Left lobe of liver (tissue), 2 donors: ENCODE measurements at regions not wholly inside any gene's neighbourhood (a gene's known extent, or its start where the extent isn't known, plus 50 kb on each side); places are given as distances from the start of the nearest gene placed in this dataset.
"Not testable (repeated sequence)": the region's sequence is repeated elsewhere in the genome, so short reads cannot be mapped to it uniquely, and the experiment has no call there.

ENCODE experiments used
- ATAC-seq: fragments of 200-7000 bp; cut with Tn5 transposase; one replicate; pipeline ENCODE4 v1.9.1; 2020; ENCODE audit warnings: mild to moderate bottlenecking, moderate library complexity
- DNase-seq: peaks from one replicate; pipeline ENCODE4 v3.0.0-alpha.2; 2020; ENCODE audit warnings: low spot score
- donor health status: DM: no; HTN: no; CAD: no; lungs with moderate emphysema.
- donor health status: DM: no; HTN: yes; CAD: no.

DNA sequence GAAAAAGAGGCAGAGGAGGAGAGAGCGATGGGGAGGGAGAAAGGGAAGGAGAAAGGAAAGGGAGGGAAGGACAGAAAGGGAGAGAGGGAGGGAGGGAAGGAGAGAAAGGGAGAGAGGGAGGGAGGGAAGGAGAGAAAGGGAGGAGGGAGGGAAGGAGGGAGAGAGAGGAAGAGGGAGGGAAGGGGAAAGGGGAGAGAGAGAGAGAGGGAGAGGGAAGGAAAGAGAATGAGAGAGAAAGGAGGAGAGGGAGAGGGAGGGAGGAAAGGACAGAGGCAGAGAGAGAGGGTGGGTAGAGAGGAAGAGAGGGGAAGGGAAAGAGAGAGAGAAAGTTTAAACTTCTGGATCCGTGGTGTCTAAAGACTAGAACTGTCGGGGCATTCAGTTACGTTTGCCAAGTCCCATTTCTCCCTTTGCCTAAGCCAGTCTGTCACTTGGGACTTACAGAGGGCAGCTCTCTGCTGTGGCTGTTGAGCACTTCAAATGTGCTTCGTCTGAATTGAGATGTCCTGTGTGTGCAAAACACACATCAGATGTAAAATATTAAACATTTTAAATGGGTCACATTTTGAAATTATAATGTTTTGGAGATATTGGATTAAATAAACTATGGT, 62.6 kb downstream of the PLXNA1 start:
- ATAC-seq (no peak), DNase-seq (no peak)

DNA sequence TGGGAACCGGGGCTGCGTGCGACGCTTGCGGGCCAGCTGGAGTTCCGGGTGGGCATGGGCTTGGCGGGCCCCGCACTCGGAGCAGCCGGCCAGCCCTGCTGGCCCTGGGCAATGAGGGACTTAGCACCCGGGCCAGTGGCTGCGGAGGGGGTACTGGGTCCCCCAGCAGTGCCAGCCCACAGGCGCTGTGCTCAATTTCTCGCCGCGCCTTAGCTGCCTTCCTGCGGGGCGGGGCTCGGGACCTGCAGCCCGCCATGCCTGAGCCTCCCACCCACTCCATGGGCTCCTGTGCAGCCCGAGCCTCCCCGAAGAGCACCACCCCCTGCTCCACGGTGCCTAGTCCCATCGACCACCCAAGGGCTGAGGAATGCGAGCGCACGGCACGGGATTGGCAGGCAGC, 63.8 kb downstream of the PLXNA1 start:
- DNase-seq, ATAC-seq: not testable (repeated sequence)

GRCh38 chr3:127049393-127049792, 66.5 kb downstream of the PLXNA1 start:
- DNase-seq (no peak), ATAC-seq (no peak)

DNA sequence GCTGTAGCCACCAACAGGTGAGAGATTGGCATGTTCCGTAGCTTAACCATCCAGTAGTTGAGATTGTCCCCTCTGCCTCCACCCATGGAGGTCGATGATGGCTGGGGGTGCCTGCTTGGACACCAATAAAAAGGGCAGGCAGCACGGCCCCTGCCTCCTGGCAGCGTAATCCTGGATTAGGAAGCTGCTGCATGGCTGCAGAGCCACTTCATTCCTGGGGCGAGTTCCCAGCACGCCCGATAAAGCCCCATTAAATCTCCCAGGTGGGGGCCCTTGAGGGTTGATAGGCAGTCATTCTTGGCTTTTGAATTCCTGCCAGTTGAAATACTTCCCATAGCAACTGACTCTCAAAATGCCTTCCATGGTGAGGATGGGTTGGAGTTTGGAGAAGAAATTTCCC, 67.8 kb downstream of the PLXNA1 start:
- ATAC-seq (no peak), DNase-seq (no peak)

GRCh38 chr3:127052121-127052561, 69.2 kb downstream of the PLXNA1 start:
- DNase-seq (no peak), ATAC-seq (peak; percentile 38)

GRCh38 chr3:127053026-127053425, 70.1 kb downstream of the PLXNA1 start:
- no peak for DNase-seq
- ATAC-seq: no peak

GRCh38 chr3:127053450-127053849, 70.5 kb downstream of the PLXNA1 start:
- ATAC-seq (no peak), DNase-seq (no peak)

- DNase-seq: no peak
- ATAC-seq: no peak
Measured at GRCh38 chr3:127053979-127054378, 71.1 kb downstream of the PLXNA1 start.

- DNase-seq (no peak), ATAC-seq (no peak)
Measured at GRCh38 chr3:127056281-127056680, 73.4 kb downstream of the PLXNA1 start.

GRCh38 chr3:127056976-127057375, 74.1 kb downstream of the PLXNA1 start:
- DNase-seq (no peak), ATAC-seq (no peak)

DNA sequence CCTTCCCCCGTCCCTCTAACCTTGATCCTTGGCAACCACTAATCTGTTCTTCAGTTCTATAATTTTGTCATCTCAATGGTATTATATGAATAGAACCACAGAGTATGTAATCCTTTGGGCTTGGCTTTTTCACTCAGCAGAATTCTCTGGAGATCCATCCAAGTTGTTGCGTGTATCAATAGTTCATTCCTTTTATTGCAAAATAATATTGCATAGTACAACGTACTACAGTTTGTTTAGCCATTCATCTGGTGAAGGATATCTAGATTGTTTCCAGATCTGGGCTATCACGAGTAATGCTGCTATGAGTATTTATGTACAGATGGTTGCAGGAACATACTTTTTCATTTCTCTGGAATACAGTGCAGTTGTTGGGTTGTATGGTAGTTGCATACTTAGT, 76.2 kb downstream of the PLXNA1 start:
- no peak for DNase-seq
- no peak for ATAC-seq

GRCh38 chr3:127061641-127062040, 78.7 kb downstream of the PLXNA1 start:
- ATAC-seq (no peak), DNase-seq (no peak)

DNA sequence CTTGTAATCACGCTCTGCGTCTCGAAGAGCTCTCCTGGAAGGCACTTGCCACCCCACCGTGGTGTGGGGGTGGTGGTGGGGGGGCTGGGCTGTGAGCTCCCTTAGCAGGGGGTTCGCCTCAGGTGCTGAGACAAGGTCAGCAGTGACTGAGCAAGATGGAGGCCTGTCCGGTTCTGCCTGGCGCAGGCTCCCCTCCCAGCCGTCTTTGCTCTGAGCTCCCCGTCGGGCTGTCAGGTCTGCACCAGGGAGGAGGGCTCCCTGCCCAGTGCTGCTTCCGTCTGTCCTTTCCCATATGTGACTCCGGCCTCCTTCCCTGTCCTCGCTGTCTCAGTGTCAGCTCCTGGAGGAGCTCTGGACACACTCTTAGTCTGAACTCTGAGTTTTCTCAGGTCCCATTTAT, 80.0 kb downstream of the PLXNA1 start:
- DNase-seq (no peak), ATAC-seq (no peak)

- DNase-seq (no peak), ATAC-seq (no peak)
Measured at GRCh38 chr3:127063916-127064315, 81.0 kb downstream of the PLXNA1 start.

GRCh38 chr3:127064391-127065137, 81.6 kb downstream of the PLXNA1 start:
- ATAC-seq: no peak

DNA sequence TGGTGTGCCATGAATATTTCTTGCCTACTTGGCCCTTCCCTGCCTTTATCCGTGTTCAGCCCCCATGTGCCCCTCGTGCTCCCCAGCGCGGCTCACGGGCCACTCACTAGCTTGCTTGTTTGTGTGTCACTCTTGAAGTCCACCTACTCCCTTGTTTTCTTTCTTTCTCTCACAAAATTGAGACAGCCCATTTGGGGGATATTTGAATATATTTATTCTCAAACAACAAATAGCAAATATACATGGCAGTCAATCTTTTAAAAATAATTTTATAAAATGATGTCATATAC, 82.2 kb downstream of the PLXNA1 start:
- ATAC-seq (no peak), DNase-seq (no peak)

More at GRCh38 chr3:127064391-127065137, 81.6 kb downstream of the PLXNA1 start:
- no peak for DNase-seq

DNA sequence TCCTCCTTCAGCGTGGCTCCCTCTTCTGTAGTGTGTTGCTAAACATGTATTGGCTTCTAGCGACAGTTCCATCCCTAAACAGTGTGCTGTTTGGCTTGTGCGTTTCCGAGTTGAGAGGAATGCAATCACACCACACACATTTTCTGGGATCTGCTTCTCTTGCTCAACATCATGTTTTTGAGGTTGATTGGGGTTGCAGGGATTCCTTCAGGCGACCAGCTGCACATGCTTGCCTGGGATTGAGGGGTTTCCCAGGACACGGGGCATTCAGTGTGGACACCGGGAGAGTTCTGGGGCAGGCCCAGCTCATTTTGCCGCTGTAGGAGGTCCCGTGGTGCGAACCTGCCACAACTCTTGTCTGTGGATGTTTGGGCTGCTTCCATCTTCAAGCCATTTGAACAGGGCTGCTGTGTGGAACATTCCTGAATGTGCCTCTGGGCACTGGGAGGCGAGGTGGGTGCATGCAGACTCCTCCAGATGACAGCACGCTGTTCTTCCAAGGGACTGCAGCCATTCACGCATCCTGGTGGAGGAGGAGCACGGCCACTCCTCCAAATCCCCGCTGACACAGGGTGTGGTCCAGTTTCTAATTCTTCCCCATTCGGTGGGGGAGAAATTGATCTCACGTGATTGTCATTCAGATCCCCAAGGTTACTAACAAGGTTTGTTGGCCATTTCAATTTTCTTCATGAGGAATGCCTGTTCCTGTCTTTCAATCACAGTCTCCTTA, 82.8 kb downstream of the PLXNA1 start:
- DNase-seq (no peak), ATAC-seq (no peak)

- DNase-seq: no peak
Measured at GRCh38 chr3:127066635-127067034, 83.7 kb downstream of the PLXNA1 start.

DNA sequence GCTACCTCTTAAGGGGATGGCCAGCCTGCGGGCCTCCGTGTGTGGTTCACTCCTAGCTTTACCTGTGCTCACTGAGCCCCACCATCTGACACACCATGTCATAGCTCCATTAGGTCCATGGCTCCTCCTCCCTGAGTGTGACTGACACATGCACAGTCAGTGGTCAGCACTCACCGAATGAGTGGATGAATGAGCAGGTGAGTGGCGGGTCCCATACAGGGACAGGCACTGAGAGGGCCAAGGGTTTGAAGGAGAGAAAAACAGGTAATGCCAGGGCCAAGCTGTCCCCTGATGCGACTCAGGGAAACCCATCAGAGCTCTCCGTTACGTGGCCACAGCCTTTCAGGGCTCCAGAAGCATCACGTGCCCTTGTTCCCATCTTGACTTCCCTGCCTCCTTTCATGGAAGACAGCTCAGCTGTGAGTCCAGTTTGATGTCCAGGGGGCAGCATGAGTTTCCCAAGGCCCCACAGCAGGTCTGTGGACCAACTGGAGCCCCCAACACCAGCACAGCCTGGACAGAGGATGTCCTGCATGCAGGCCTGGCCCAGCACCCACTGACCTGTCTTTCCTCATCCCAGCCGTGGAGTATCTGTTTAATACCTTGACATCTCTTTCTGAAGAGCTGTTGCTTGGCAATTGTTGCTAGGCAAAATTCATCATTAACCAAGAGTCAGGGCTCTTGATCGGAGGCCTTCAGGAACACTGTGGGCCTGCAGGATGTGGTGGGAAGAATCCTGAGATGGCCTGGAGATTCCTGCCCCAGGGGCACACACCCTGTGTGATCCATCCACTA, 84.4 kb downstream of the PLXNA1 start:
- no peak for ATAC-seq
- DNase-seq: no peak

More at GRCh38 chr3:127066635-127067034, 83.7 kb downstream of the PLXNA1 start:
- ATAC-seq: no peak

DNA sequence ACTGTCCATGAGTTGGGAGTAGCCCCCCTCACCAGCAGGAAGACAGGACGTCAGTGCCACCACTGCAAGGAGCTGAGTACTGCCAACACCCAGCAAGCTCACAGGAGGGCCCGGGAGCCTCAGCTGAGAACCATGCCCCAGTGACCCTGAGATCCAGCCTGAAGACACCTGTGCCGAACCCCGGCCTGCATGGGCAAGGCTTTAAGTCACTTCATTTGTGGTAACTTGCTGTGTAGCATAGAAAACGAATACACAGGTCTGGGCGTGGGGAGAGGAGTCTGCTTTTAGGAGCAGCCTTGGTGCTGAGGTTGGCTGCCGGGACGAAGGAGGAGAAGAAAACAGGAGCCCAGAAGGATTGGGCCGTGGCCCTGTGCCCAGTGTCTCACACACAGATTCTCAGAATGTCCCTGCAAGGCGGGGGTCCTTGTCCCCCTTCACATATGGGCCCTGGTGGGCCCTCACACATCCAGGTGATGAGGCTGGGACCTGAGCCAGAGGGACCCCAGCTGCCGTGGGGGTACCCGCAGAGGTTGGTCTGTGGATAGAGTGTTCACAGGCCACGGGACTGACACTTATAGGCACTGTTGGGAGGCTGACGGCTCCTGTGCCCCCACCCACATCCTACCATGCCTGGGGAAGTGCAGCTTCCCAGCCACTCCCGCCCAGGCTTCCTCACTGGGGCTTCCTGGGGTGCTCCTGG, 85.3 kb downstream of the PLXNA1 start:
- ATAC-seq (no peak), DNase-seq (no peak)

GRCh38 chr3:127068871-127069270, 86.0 kb downstream of the PLXNA1 start:
- no peak for ATAC-seq

More at GRCh38 chr3:127068871-127069270, 86.0 kb downstream of the PLXNA1 start:
- no peak for DNase-seq
